B cell (primary cell): ENCODE measurements at regions not wholly inside any gene's neighbourhood (a gene's known extent, or its start where the extent isn't known, plus 50 kb on each side); places are given as distances from the start of the nearest gene placed in this dataset.
"Not testable (repeated sequence)": the region's sequence is repeated elsewhere in the genome, so short reads cannot be mapped to it uniquely, and the experiment has no call there.

Source experiments
- ATAC-seq: fragments of 200-7000 bp; cut with Tn5 transposase; one replicate; pipeline ENCODE4 v1.10.0; 2021; ENCODE audit warnings: low read depth, mild to moderate bottlenecking, moderate number of reproducible peaks, moderate library complexity
- CTCF ChIA-PET: fragments of 350-600 bp; sonication (Branson Sonifier 250); formaldehyde crosslinking; loops from one replicate; lab custom pipeline; 2021; ENCODE audit warnings: antibody characterized with exemption, inconsistent platforms; lab: Charles Lee
- POLR2A ChIA-PET: fragments of 350-600 bp; sonication (Branson Sonifier 250); formaldehyde crosslinking; loops from one replicate; lab custom pipeline; 2021; ENCODE audit warnings: antibody characterized with exemption; lab: Charles Lee
- DNase-seq: peaks from one replicate; pipeline ENCODE4 v3.0.0; 2013
- H2AFZ ChIP-seq: 2 replicates; pipeline ENCODE4 v1.6.1; 2012; ENCODE audit warnings: mild to moderate bottlenecking, low read depth, low read length; ENCODE audit not compliant: insufficient read depth, poor library complexity, severe bottlenecking
- H3K27ac ChIP-seq, 2 donors: 1 replicate in 1 of 2; 2 replicates in 1 of 2; pipeline ENCODE4 v1.5.1; 2012 to 2013; ENCODE audit warnings: low read length in 2 of 2, mild to moderate bottlenecking in 2 of 2, moderate library complexity in 1 of 2
- H3K27me3 ChIP-seq, 4 experiments: fragments of 200-600 bp in 1 of 4; sonication (generic) in 1 of 4; replicated peaks in 1 of 4; 1 replicate in 2 of 4; 2 replicates in 2 of 4; pipeline versions ENCODE4 v1.6.1 to v1.7.0; 2013 to 2016; ENCODE audit warnings: low read length in 3 of 4, mild to moderate bottlenecking in 2 of 4, mixed read lengths in 1 of 4, moderate library complexity in 1 of 4; ENCODE audit not compliant: insufficient read depth in 4 of 4, control insufficient read depth in 3 of 4; ENCODE audit errors: control extremely low read depth in 1 of 4
- H3K36me3 ChIP-seq, 2 experiments: replicated peaks in 1 of 2; 1 replicate in 1 of 2; 2 replicates in 1 of 2; pipeline versions ENCODE4 v1.6.1 to v1.7.1; 2013; ENCODE audit warnings: low read length in 1 of 2; ENCODE audit not compliant: insufficient read depth in 2 of 2, control insufficient read depth in 1 of 2; ENCODE audit errors: control extremely low read depth in 1 of 2, extremely low read depth in 1 of 2
- H3K4me1 ChIP-seq, 2 donors: fragments of 200-600 bp in 1 of 2; sonication (generic) in 1 of 2; 1 replicate in 1 of 2; 2 replicates in 1 of 2; pipeline versions ENCODE4 v1.5.1 to v1.6.1; 2013 to 2017; ENCODE audit warnings: low read length in 2 of 2; ENCODE audit not compliant: control insufficient read depth in 2 of 2, insufficient read depth in 2 of 2
- H3K4me2 ChIP-seq: replicated peaks from 2 replicates; pipeline ENCODE3; 2012; ENCODE audit warnings: mild to moderate bottlenecking, low read depth, low read length; ENCODE audit not compliant: poor library complexity, severe bottlenecking
- H3K4me3 ChIP-seq, 5 experiments: fragments of 200-600 bp in 1 of 5; sonication (generic) in 1 of 5; 1 replicate in 3 of 5; 2 replicates in 2 of 5; pipeline versions ENCODE4 v1.5.1 to v1.7.0; 2011 to 2016; ENCODE audit warnings: low read length in 4 of 5, mild to moderate bottlenecking in 4 of 5, low read depth in 2 of 5, control low read depth in 1 of 5, moderate library complexity in 1 of 5; ENCODE audit not compliant: insufficient read depth in 1 of 5; ENCODE audit errors: control extremely low read depth in 1 of 5, extremely low read depth in 1 of 5
- H3K79me2 ChIP-seq: fragments of 200-600 bp; sonication (generic); one replicate; pipeline ENCODE4 v1.6.0; 2016; ENCODE audit warnings: low read length; ENCODE audit not compliant: control insufficient read depth, insufficient read depth
- H3K9ac ChIP-seq: fragments of 200-600 bp; sonication (generic); 2 replicates; pipeline ENCODE4 v1.6.1; 2017; ENCODE audit warnings: mild to moderate bottlenecking, low read length, moderate library complexity
- H3K9me3 ChIP-seq, 3 donors: one replicate each; pipeline versions ENCODE4 v1.6.1 to v1.7.1; 2013; ENCODE audit warnings: low read length in 2 of 3; ENCODE audit not compliant: control insufficient read depth in 2 of 3, insufficient read depth in 1 of 3; ENCODE audit errors: control extremely low read depth in 1 of 3
- H4K20me1 ChIP-seq: 2 replicates; pipeline ENCODE4 v1.6.0; 2012; ENCODE audit warnings: mild to moderate bottlenecking, low read length; ENCODE audit not compliant: insufficient read depth, control insufficient read depth, poor library complexity, severe bottlenecking
- H3K27ac Mint-ChIP-seq: one replicate; pipeline ENCODE4 v1.8.0; 2021; ENCODE audit warnings: mixed read lengths
- H3K27me3 Mint-ChIP-seq: one replicate; pipeline ENCODE4 v1.8.0; 2021; ENCODE audit warnings: mixed read lengths
- H3K4me1 Mint-ChIP-seq: one replicate; pipeline ENCODE4 v1.8.0; 2021; ENCODE audit warnings: mixed read lengths
- H3K4me3 Mint-ChIP-seq: one replicate; pipeline ENCODE4 v1.8.0; 2021; ENCODE audit warnings: mixed read lengths
- H3K9me3 Mint-ChIP-seq: one replicate; pipeline ENCODE4 v1.8.0; 2022; ENCODE audit warnings: mixed read lengths; ENCODE audit not compliant: insufficient read depth
- WGBS: methylation state at CpG from one replicate; pipeline ENCODE4 v1.1.5; 2013; ENCODE audit warnings: missing lambda C conversion rate; ENCODE audit not compliant: insufficient coverage; 5-methylcytosine and 5-hydroxymethylcytosine counted together
- intact Hi-C: fragments of 100-400 bp; cut with micrococcal nuclease; formaldehyde crosslinking; loops from one replicate; pipeline ENCODE4 v1.10.0; 2022
- TF ChIP-seq, protein P1 (sequence below): fragments of 200-600 bp; IDR thresholded peaks from one replicate; pipeline ENCODE4 v1.8.0; 2022; ENCODE audit warnings: antibody characterized with exemption, mild to moderate bottlenecking

DNA sequence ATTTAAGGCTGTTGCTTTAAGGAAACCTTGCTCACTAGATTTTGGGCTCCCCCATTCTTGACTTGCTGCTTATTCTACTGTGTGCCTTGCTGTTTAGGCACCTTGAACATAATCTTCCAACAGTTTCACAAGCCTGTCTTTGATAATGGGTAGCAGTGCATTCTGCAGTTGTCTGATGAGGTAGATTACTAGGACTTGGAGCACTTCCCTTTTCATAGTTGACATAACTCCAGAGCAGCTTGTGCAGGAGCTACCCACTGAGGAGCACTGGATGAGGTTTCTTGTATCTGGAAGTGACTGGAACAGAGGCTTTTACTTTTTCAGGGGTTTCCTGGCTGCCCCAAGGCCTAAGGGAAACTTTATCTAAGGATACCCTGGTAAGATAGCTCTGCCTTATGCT is 73.0 kb upstream of the AGTPBP1 start:
- CTCF ChIA-PET, H3K27me3 Mint-ChIP-seq, intact Hi-C loops, H3K36me3 ChIP-seq, ATAC-seq, H3K79me2 ChIP-seq, H3K27ac ChIP-seq, H3K4me2 ChIP-seq, H3K4me1 Mint-ChIP-seq, DNase-seq, POLR2A ChIA-PET, H3K4me3 ChIP-seq, H3K9me3 ChIP-seq, H2AFZ ChIP-seq, H3K9me3 Mint-ChIP-seq, H4K20me1 ChIP-seq, H3K4me3 Mint-ChIP-seq, H3K4me1 ChIP-seq, H3K27ac Mint-ChIP-seq, H3K9ac ChIP-seq, H3K27me3 ChIP-seq: not testable (repeated sequence)

DNA sequence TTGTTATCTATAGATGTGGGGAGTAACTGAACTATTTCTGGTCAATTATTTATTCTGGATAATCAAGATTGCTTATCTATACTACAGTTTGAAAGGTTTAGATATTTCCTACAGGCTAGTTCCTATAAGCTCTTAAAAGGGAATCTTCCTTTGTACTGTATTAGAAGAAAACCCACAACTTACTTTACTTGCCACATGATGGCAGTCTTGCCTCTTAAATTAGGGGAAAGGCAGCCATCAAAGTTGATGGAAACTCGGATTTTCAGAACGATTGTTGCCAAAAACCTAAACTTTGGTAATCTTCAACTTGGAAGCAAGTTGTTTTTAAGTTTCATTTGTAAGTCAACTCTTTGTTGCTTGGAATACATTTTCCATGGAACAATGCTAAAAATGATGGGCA is 77.2 kb upstream of the AGTPBP1 start:
- H3K4me3 ChIP-seq, H3K27ac ChIP-seq, POLR2A ChIA-PET, H2AFZ ChIP-seq, H3K4me1 Mint-ChIP-seq, H3K36me3 ChIP-seq, H3K27me3 Mint-ChIP-seq, H3K4me3 Mint-ChIP-seq, H3K9me3 Mint-ChIP-seq, H3K27ac Mint-ChIP-seq, H3K27me3 ChIP-seq, H3K9ac ChIP-seq, intact Hi-C loops, H3K79me2 ChIP-seq, H3K4me2 ChIP-seq, H4K20me1 ChIP-seq, H3K9me3 ChIP-seq, H3K4me1 ChIP-seq: not testable (repeated sequence)
- no CpG with 5 or more reads among the region's 2 CpGs for WGBS
- TF ChIP-seq, protein P1, sequence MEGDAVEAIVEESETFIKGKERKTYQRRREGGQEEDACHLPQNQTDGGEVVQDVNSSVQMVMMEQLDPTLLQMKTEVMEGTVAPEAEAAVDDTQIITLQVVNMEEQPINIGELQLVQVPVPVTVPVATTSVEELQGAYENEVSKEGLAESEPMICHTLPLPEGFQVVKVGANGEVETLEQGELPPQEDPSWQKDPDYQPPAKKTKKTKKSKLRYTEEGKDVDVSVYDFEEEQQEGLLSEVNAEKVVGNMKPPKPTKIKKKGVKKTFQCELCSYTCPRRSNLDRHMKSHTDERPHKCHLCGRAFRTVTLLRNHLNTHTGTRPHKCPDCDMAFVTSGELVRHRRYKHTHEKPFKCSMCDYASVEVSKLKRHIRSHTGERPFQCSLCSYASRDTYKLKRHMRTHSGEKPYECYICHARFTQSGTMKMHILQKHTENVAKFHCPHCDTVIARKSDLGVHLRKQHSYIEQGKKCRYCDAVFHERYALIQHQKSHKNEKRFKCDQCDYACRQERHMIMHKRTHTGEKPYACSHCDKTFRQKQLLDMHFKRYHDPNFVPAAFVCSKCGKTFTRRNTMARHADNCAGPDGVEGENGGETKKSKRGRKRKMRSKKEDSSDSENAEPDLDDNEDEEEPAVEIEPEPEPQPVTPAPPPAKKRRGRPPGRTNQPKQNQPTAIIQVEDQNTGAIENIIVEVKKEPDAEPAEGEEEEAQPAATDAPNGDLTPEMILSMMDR = peak; percentile 73
- DNase-seq (peak; percentile 34), ATAC-seq (peak; percentile 58)
- CTCF ChIA-PET = interaction anchor here (0.7 to 2.0 kb wide), 3 partner anchors 117 to 420 kb away, joined by 3 to 9 read pairs (median 4); no protein-coding TSS in a partner anchor

DNA sequence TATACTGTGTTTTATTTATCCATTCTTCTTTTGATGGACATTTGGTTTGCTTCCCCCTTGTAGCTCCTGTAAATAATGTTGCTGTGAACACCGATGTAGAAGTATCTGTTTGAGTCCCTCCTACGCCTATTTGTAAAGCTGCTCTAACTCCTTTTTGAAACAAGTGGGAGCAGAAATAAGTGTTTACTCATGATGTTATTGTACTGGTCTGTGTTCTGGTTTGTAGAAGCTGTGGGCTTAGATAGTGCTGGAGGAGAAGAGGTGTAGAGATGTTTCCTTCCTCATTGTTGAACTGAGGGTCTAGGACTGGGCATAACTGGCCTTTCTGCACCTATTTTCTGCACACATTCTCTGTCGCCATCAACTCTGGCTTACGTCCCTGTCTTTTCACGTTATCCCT is 78.8 kb upstream of the AGTPBP1 start:
- intact Hi-C loops, H3K4me3 Mint-ChIP-seq, ATAC-seq, DNase-seq, H3K4me1 ChIP-seq, H3K27me3 ChIP-seq, H3K9me3 ChIP-seq, H3K4me3 ChIP-seq, H4K20me1 ChIP-seq, H3K27me3 Mint-ChIP-seq, H3K9me3 Mint-ChIP-seq, H2AFZ ChIP-seq, H3K36me3 ChIP-seq, H3K79me2 ChIP-seq, H3K4me1 Mint-ChIP-seq, H3K27ac Mint-ChIP-seq, H3K4me2 ChIP-seq, H3K9ac ChIP-seq, POLR2A ChIA-PET, H3K27ac ChIP-seq: not testable (repeated sequence)
- WGBS = no CpG with 5 or more reads among the region's 5 CpGs
- CTCF ChIA-PET = interaction anchor here (1.1 to 2.0 kb wide), 2 partner anchors 382 to 666 kb away, joined by 3 to 9 read pairs; no protein-coding TSS in a partner anchor

DNA sequence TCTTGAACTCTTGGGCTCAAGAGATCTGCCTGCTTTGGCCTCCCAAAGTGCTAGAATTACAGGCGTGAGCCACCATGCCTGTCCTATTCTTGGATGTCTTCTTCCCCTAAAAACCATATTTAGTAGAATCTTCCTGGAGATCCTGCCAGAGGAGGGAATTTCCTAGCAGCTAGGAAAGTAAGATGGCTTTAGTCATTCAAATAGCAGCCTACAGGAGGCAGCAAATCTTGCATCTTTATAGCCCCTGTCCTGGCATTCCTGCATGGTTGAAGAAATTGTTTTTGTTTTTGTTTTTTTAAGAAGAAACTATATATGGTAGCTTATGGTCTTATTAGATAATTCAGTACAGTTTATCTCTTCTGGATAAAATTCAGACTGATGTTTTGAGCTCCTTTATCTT is 83.2 kb upstream of the AGTPBP1 start:
- H3K27ac Mint-ChIP-seq = not testable (repeated sequence)

More for the DNA sequence above, 83.2 kb upstream of the AGTPBP1 start:
- intact Hi-C loops, H3K4me1 ChIP-seq, H3K79me2 ChIP-seq, H3K27me3 Mint-ChIP-seq, CTCF ChIA-PET, H3K9me3 Mint-ChIP-seq, ATAC-seq, H3K27ac ChIP-seq, POLR2A ChIA-PET, H3K9ac ChIP-seq, H4K20me1 ChIP-seq, H2AFZ ChIP-seq, H3K4me3 Mint-ChIP-seq, H3K4me1 Mint-ChIP-seq, H3K27me3 ChIP-seq, H3K9me3 ChIP-seq, H3K36me3 ChIP-seq, H3K4me3 ChIP-seq, DNase-seq, H3K4me2 ChIP-seq: not testable (repeated sequence)
- no CpG with 5 or more reads among the region's 1 CpG for WGBS
